ENCODE measurements at regions not wholly inside any gene's neighbourhood (a gene's known extent, or its start where the extent isn't known, plus 50 kb on each side); places are given as distances from the start of the nearest gene placed in this dataset.

- H3K4me1 ChIP-seq (replicated peaks in 1 of 2), result no peaks in the 10 kb centered on the region
- H3K27ac ChIP-seq, result no peak overlapping the region
- H3K4me3 ChIP-seq, result no peak overlapping the region
- ATAC-seq (replicated peaks in 6 of 8), result peak in 1 of 8 experiments; percentile 35
- in situ Hi-C loops (cut with MboI; ENCODE audit: low pct_unique_long_range_greater_than_20kb in 2 of 9, low sequenced_read_pairs in 9 of 9, unreplicated experiment in 9 of 9), result no loop called here
Measured at GRCh38 chr5:101950019-101950418, 346.1 kb downstream of the SLCO4C1 start.

- no peak for ATAC-seq (replicated peaks in 6 of 8)
- H3K27ac ChIP-seq, result no peak overlapping the region
- no peak overlapping the region for H3K4me3 ChIP-seq
- in situ Hi-C loops (cut with MboI; ENCODE audit: low pct_unique_long_range_greater_than_20kb in 2 of 9, low sequenced_read_pairs in 9 of 9, unreplicated experiment in 9 of 9), result loop anchor here in 1 of 9 experiments (25.0 kb wide), 1 partner anchor 214 kb away; no protein-coding TSS in a partner anchor
- H3K4me1 ChIP-seq (replicated peaks in 1 of 2), result no peaks in the 10 kb centered on the region
- WGBS, 10 experiments, result 0 to 100% (median 88%) methylated on average over 1 of the region's 1 CpG; no CpG with 5 or more reads in 1 of the 10 experiments
Measured at GRCh38 chr5:101948615-101949014, 347.5 kb downstream of the SLCO4C1 start.

- Histone ChIP-seq H3K27ac (no peak overlapping the region), H3K4me3 (no peak overlapping the region), H3K4me1 (replicated peaks in 1 of 2) (no peaks in the 10 kb centered on the region)
- no peak for ATAC-seq (replicated peaks in 6 of 8)
- in situ Hi-C loops (cut with MboI; ENCODE audit: low pct_unique_long_range_greater_than_20kb in 2 of 9, low sequenced_read_pairs in 9 of 9, unreplicated experiment in 9 of 9), result loop anchor here in 1 of 9 experiments (25.0 kb wide), 1 partner anchor 219 kb away; no protein-coding TSS in a partner anchor
- WGBS, 10 experiments, result 0 to 100% (median 60%) methylated on average over 1 of the region's 1 CpG; no CpG with 5 or more reads in 2 of the 10 experiments
Measured at GRCh38 chr5:101943784-101944183, 352.3 kb downstream of the SLCO4C1 start.

GRCh38 chr5:101942321-101942882, 353.7 kb downstream of the SLCO4C1 start:
- in situ Hi-C loops (cut with MboI; ENCODE audit: low pct_unique_long_range_greater_than_20kb in 2 of 9, low sequenced_read_pairs in 9 of 9, unreplicated experiment in 9 of 9), result loop anchor here in 1 of 9 experiments (25.0 kb wide), 1 partner anchor 220 kb away; no protein-coding TSS in a partner anchor
- Histone ChIP-seq H3K27ac (no peak overlapping the region), H3K4me1 (replicated peaks in 1 of 2) (no peaks in the 10 kb centered on the region), H3K4me3 (no peak overlapping the region)
- WGBS, 10 experiments, result 0 to 50% (median 25%) methylated on average over 1 to 4 of the region's 8 CpGs; no CpG with 5 or more reads in 4 of the 10 experiments
- ATAC-seq (replicated peaks in 6 of 8), result peak; percentile 53 to 84 (median 64)

- no peak overlapping the region for H3K4me3 ChIP-seq
- in situ Hi-C loops (cut with MboI; ENCODE audit: low pct_unique_long_range_greater_than_20kb in 2 of 9, low sequenced_read_pairs in 9 of 9, unreplicated experiment in 9 of 9), result loop anchor here in 1 of 9 experiments (25.0 kb wide), 1 partner anchor 225 kb away; no protein-coding TSS in a partner anchor
- H3K4me1 ChIP-seq (replicated peaks in 1 of 2), result no peaks in the 10 kb centered on the region
- ATAC-seq (replicated peaks in 6 of 8), result no peak
- WGBS, 10 experiments, result 19 to 100% (median 70%) methylated on average over 1 to 2 of the region's 2 CpGs; no CpG with 5 or more reads in 2 of the 10 experiments
- H3K27ac ChIP-seq, result no peak overlapping the region
Measured at GRCh38 chr5:101937041-101937440, 359.0 kb downstream of the SLCO4C1 start.

GRCh38 chr5:101935086-101935485, 361.0 kb downstream of the SLCO4C1 start:
- in situ Hi-C loops (cut with MboI; ENCODE audit: low pct_unique_long_range_greater_than_20kb in 2 of 9, low sequenced_read_pairs in 9 of 9, unreplicated experiment in 9 of 9), result loop anchor here in 1 of 9 experiments (25.0 kb wide), 1 partner anchor 227 kb away; no protein-coding TSS in a partner anchor
- Histone ChIP-seq H3K27ac (no peak overlapping the region), H3K4me3 (no peak overlapping the region), H3K4me1 (replicated peaks in 1 of 2) (no peaks in the 10 kb centered on the region)
- no peak for ATAC-seq (replicated peaks in 6 of 8)

GRCh38 chr5:101932599-101932998, 363.5 kb downstream of the SLCO4C1 start:
- Histone ChIP-seq H3K4me3 (no peak overlapping the region), H3K27ac (no peak overlapping the region), H3K4me1 (replicated peaks in 1 of 2) (peaks cover 0 to 2% of the 10 kb centered on the region in 2 donors)
- in situ Hi-C loops (cut with MboI; ENCODE audit: low pct_unique_long_range_greater_than_20kb in 2 of 9, low sequenced_read_pairs in 9 of 9, unreplicated experiment in 9 of 9), result loop anchor here in 1 of 9 experiments (25.0 kb wide), 1 partner anchor 230 kb away; no protein-coding TSS in a partner anchor
- peak in 1 of 8 experiments; percentile 83 for ATAC-seq (replicated peaks in 6 of 8)
- whole genome bisulfite sequencing, 10 experiments, result 7 to 100% (median 89%) methylated on average over 1 to 3 of the region's 3 CpGs

- Histone ChIP-seq H3K4me1 (replicated peaks in 1 of 2) (peaks cover 0 to 2% of the 10 kb centered on the region in 2 donors), H3K27ac (no peak overlapping the region), H3K4me3 (no peak overlapping the region)
- in situ Hi-C loops (cut with MboI; ENCODE audit: low pct_unique_long_range_greater_than_20kb in 2 of 9, low sequenced_read_pairs in 9 of 9, unreplicated experiment in 9 of 9), result loop anchor here in 1 of 9 experiments (25.0 kb wide), 1 partner anchor 233 kb away; no protein-coding TSS in a partner anchor
- ATAC-seq (replicated peaks in 6 of 8), result peak in 5 of 8 experiments; percentile 28 to 85 (median 59)
Measured at GRCh38 chr5:101929628-101930027, 366.5 kb downstream of the SLCO4C1 start.

GRCh38 chr5:101917166-101917565, 378.9 kb downstream of the SLCO4C1 start:
- no peak for ATAC-seq (replicated peaks in 6 of 8)
- in situ Hi-C loops (cut with MboI; ENCODE audit: low pct_unique_long_range_greater_than_20kb in 2 of 9, low sequenced_read_pairs in 9 of 9, unreplicated experiment in 9 of 9), result no loop called here
- no peak overlapping the region for H3K4me3 ChIP-seq
- H3K27ac ChIP-seq, result no peak overlapping the region
- WGBS, 10 experiments, result 0 to 100% (median 75%) methylated on average over 2 of the region's 2 CpGs; no CpG with 5 or more reads in 1 of the 10 experiments
- H3K4me1 ChIP-seq (replicated peaks in 1 of 2), result no peaks in the 10 kb centered on the region

- no peak overlapping the region for H3K4me3 ChIP-seq
- no peaks in the 10 kb centered on the region for H3K4me1 ChIP-seq (replicated peaks in 1 of 2)
- no peak overlapping the region for H3K27ac ChIP-seq
- ATAC-seq (replicated peaks in 6 of 8), result peak in 3 of 8 experiments; percentile 41 to 64 (median 46)
- in situ Hi-C loops (cut with MboI; ENCODE audit: low pct_unique_long_range_greater_than_20kb in 2 of 9, low sequenced_read_pairs in 9 of 9, unreplicated experiment in 9 of 9), result no loop called here
- 13 to 90% (median 55%) methylated on average over 2 to 7 of the region's 7 CpGs for WGBS, 10 experiments
Measured at GRCh38 chr5:101915554-101915953, 380.5 kb downstream of the SLCO4C1 start.

- no peak overlapping the region for H3K27ac ChIP-seq
- WGBS, 10 experiments, result 0 to 100% (median 0%) methylated on average over 1 of the region's 1 CpG; no CpG with 5 or more reads in 3 of the 10 experiments
- in situ Hi-C loops (cut with MboI; ENCODE audit: low pct_unique_long_range_greater_than_20kb in 2 of 9, low sequenced_read_pairs in 9 of 9, unreplicated experiment in 9 of 9), result no loop called here
Measured at GRCh38 chr5:101904736-101905135, 391.3 kb downstream of the SLCO4C1 start.

GRCh38 chr5:101897914-101898313, 398.2 kb downstream of the SLCO4C1 start:
- WGBS, 10 experiments, result 0 to 84% (median 65%) methylated on average over 2 to 4 of the region's 5 CpGs; no CpG with 5 or more reads in 1 of the 10 experiments
- ATAC-seq (replicated peaks in 6 of 8), result peak in 5 of 8 experiments; percentile 30 to 58 (median 42)
- no peak overlapping the region for H3K27ac ChIP-seq
- H3K4me1 ChIP-seq (replicated peaks in 1 of 2), result no peaks in the 10 kb centered on the region
- in situ Hi-C loops (cut with MboI; ENCODE audit: low pct_unique_long_range_greater_than_20kb in 2 of 9, low sequenced_read_pairs in 9 of 9, unreplicated experiment in 9 of 9), result no loop called here
- no peak overlapping the region for H3K4me3 ChIP-seq

More at GRCh38 chr5:101904736-101905135, 391.3 kb downstream of the SLCO4C1 start:
- Histone ChIP-seq H3K4me1 (replicated peaks in 1 of 2) (peaks cover 4% of the 10 kb centered on the region in 2 donors), H3K4me3 (no peak overlapping the region)
- ATAC-seq (replicated peaks in 6 of 8), result peak in 5 of 8 experiments; percentile 7 to 48 (median 37)

GRCh38 chr5:101894985-101895384, 401.1 kb downstream of the SLCO4C1 start:
- Histone ChIP-seq H3K27ac (no peak overlapping the region), H3K4me3 (no peak overlapping the region), H3K4me1 (replicated peaks in 1 of 2) (no peaks in the 10 kb centered on the region)
- in situ Hi-C loops (cut with MboI; ENCODE audit: low pct_unique_long_range_greater_than_20kb in 2 of 9, low sequenced_read_pairs in 9 of 9, unreplicated experiment in 9 of 9), result no loop called here
- WGBS, 10 experiments, result 0 to 100% (median 95%) methylated on average over 1 of the region's 1 CpG
- no peak for ATAC-seq (replicated peaks in 6 of 8)

GRCh38 chr5:101878190-101878589, 417.9 kb downstream of the SLCO4C1 start:
- no peaks in the 10 kb centered on the region for H3K4me1 ChIP-seq (replicated peaks in 1 of 2)
- peak in 4 of 8 experiments; percentile 42 to 81 (median 66) for ATAC-seq (replicated peaks in 6 of 8)
- no peak overlapping the region for H3K27ac ChIP-seq
- WGBS, 10 experiments, result 0 to 86% (median 70%) methylated on average over 1 to 2 of the region's 2 CpGs
- no peak overlapping the region for H3K4me3 ChIP-seq
- in situ Hi-C loops (cut with MboI; ENCODE audit: low pct_unique_long_range_greater_than_20kb in 2 of 9, low sequenced_read_pairs in 9 of 9, unreplicated experiment in 9 of 9), result no loop called here
